Natural killer cell (primary cell): ENCODE measurements at regions not wholly inside any gene's neighbourhood (a gene's known extent, or its start where the extent isn't known, plus 50 kb on each side); places are given as distances from the start of the nearest gene placed in this dataset.

Experiments used
- ATAC-seq, 3 donors: fragments of 150-1000 bp in 2 of 3; fragments of 200-7000 bp in 1 of 3; cut with Tn5 transposase; 1 replicate in 1 of 3; 2 replicates in 2 of 3; pipeline ENCODE4 v1.10.0; 2021; ENCODE audit warnings: mild to moderate bottlenecking in 2 of 3, moderate library complexity in 2 of 3
- DNase-seq, 2 donors: peaks; one replicate each; pipeline versions ENCODE4 v3.0.0 to v3.0.0-alpha.2; 2013 to 2021; ENCODE audit warnings: mixed read lengths in 1 of 2
- H3K27ac ChIP-seq: one replicate; pipeline ENCODE4 v1.5.1; 2013; ENCODE audit warnings: mild to moderate bottlenecking, low read length
- H3K27me3 ChIP-seq: one replicate; pipeline ENCODE4 v1.6.1; 2013; ENCODE audit warnings: low read length; ENCODE audit not compliant: control insufficient read depth, insufficient read depth
- H3K36me3 ChIP-seq: one replicate; pipeline ENCODE4 v1.6.1; 2013; ENCODE audit warnings: low read length; ENCODE audit not compliant: control insufficient read depth, insufficient read depth
- H3K4me1 ChIP-seq: one replicate; pipeline ENCODE4 v1.6.1; 2013; ENCODE audit warnings: low read length; ENCODE audit not compliant: control insufficient read depth, insufficient read depth
- H3K4me3 ChIP-seq: one replicate; pipeline ENCODE4 v1.5.1; 2013; ENCODE audit warnings: low read length
- H3K9me3 ChIP-seq: one replicate; pipeline ENCODE4 v1.6.1; 2013; ENCODE audit warnings: low read length; ENCODE audit not compliant: control insufficient read depth, insufficient read depth
- H3K27ac Mint-ChIP-seq, 2 donors: one replicate each; pipeline ENCODE4 v1.8.0; 2022; ENCODE audit warnings: mild to moderate bottlenecking in 2 of 2, mixed read lengths in 2 of 2, moderate library complexity in 1 of 2
- H3K27me3 Mint-ChIP-seq, 2 donors: one replicate each; pipeline ENCODE4 v1.8.0; 2022; ENCODE audit warnings: low read depth in 2 of 2, mixed read lengths in 2 of 2
- H3K36me3 Mint-ChIP-seq: one replicate; pipeline ENCODE4 v1.8.0; 2022; ENCODE audit warnings: mixed read lengths
- H3K4me1 Mint-ChIP-seq, 2 donors: one replicate each; pipeline ENCODE4 v1.8.0; 2022; ENCODE audit warnings: mixed read lengths in 2 of 2
- H3K4me3 Mint-ChIP-seq: one replicate; pipeline ENCODE4 v1.8.0; 2022; ENCODE audit warnings: mild to moderate bottlenecking, moderate library complexity, mixed read lengths
- H3K9me3 Mint-ChIP-seq, 2 donors: one replicate each; pipeline ENCODE4 v1.8.0; 2022; ENCODE audit warnings: mixed read lengths in 2 of 2
- CTCF ChIP-seq: fragments of 200-600 bp; IDR thresholded peaks from one replicate; pipeline ENCODE4 v1.8.0; 2022; ENCODE audit warnings: antibody characterized with exemption
- WGBS: methylation state at CpG from one replicate; pipeline ENCODE4 v1.1.7; 2013; ENCODE audit warnings: missing lambda C conversion rate; ENCODE audit not compliant: insufficient coverage; 5-methylcytosine and 5-hydroxymethylcytosine counted together
- intact Hi-C: fragments of 100-400 bp; cut with micrococcal nuclease; formaldehyde crosslinking; loops from one replicate; pipeline ENCODE4 v1.14.2; 2022

GRCh38 chr14:30158299-30158698 lies 230.7 kb upstream of the PRKD1 start:
- no peaks in the 10 kb centered on the region for H3K4me1 Mint-ChIP-seq

GRCh38 chr14:30159374-30159773 lies 231.7 kb upstream of the PRKD1 start:
- H3K4me1 ChIP-seq, result no peaks in the 10 kb centered on the region
- intact Hi-C loops, result no loop called here
- DNase-seq (no peak), ATAC-seq (no peak)
- H3K9me3 ChIP-seq, result no peaks in the 10 kb centered on the region
- Mint-ChIP-seq H3K4me3 (no peak overlapping the region), H3K27me3 (no peaks in the 10 kb centered on the region), H3K4me1 (no peaks in the 10 kb centered on the region), H3K9me3 (peaks cover 7 to 11% of the 10 kb centered on the region in 2 donors), H3K36me3 (no peaks in the 10 kb centered on the region), H3K27ac (no peak overlapping the region)
- no peak for TF ChIP-seq CTCF
- no peaks in the 10 kb centered on the region for H3K36me3 ChIP-seq
- no peak overlapping the region for H3K27ac ChIP-seq
- H3K27me3 ChIP-seq, result no peaks in the 10 kb centered on the region
- H3K4me3 ChIP-seq, result no peak overlapping the region
- WGBS, result 66% methylated on average over 2 of the region's 2 CpGs

More at GRCh38 chr14:30158299-30158698, 230.7 kb upstream of the PRKD1 start:
- intact Hi-C loops, result no loop called here
- whole genome bisulfite sequencing, result 56% methylated on average over 5 of the region's 5 CpGs
- Histone ChIP-seq H3K9me3 (no peaks in the 10 kb centered on the region), H3K4me3 (no peak overlapping the region), H3K27me3 (no peaks in the 10 kb centered on the region), H3K36me3 (no peaks in the 10 kb centered on the region), H3K27ac (no peak overlapping the region), H3K4me1 (no peaks in the 10 kb centered on the region)
- DNase-seq (no peak), ATAC-seq (no peak)
- no peaks in the 10 kb centered on the region for H3K36me3 Mint-ChIP-seq
- peaks cover 6 to 9% of the 10 kb centered on the region in 2 donors for H3K9me3 Mint-ChIP-seq
- no peak for TF ChIP-seq CTCF
- H3K4me3 Mint-ChIP-seq, result no peak overlapping the region
- H3K27me3 Mint-ChIP-seq, result no peaks in the 10 kb centered on the region
- H3K27ac Mint-ChIP-seq, result no peak overlapping the region

GRCh38 chr14:30160608-30161007 lies 233.0 kb upstream of the PRKD1 start:
- H3K4me3 Mint-ChIP-seq, result no peak overlapping the region
- Histone ChIP-seq H3K9me3 (no peaks in the 10 kb centered on the region), H3K27ac (no peak overlapping the region), H3K27me3 (no peaks in the 10 kb centered on the region), H3K4me1 (no peaks in the 10 kb centered on the region), H3K36me3 (no peaks in the 10 kb centered on the region), H3K4me3 (no peak overlapping the region)
- ATAC-seq (no peak), DNase-seq (no peak)
- no peaks in the 10 kb centered on the region for H3K4me1 Mint-ChIP-seq
- H3K27me3 Mint-ChIP-seq, result no peaks in the 10 kb centered on the region
- intact Hi-C loops, result no loop called here
- WGBS, result 80% methylated on average over 3 of the region's 5 CpGs
- H3K36me3 Mint-ChIP-seq, result no peaks in the 10 kb centered on the region
- TF ChIP-seq CTCF, result no peak
- no peak overlapping the region for H3K27ac Mint-ChIP-seq
- H3K9me3 Mint-ChIP-seq, result peaks cover 5 to 11% of the 10 kb centered on the region in 2 donors

GRCh38 chr14:30162066-30162465 lies 234.4 kb upstream of the PRKD1 start:
- Mint-ChIP-seq H3K4me3 (no peak overlapping the region), H3K27me3 (no peaks in the 10 kb centered on the region), H3K9me3 (peaks cover 5 to 9% of the 10 kb centered on the region in 2 donors), H3K4me1 (no peaks in the 10 kb centered on the region), H3K27ac (no peak overlapping the region), H3K36me3 (no peaks in the 10 kb centered on the region)
- ATAC-seq (no peak), DNase-seq (no peak)
- 67% methylated on average over 1 of the region's 1 CpG for WGBS
- intact Hi-C loops, result no loop called here
- Histone ChIP-seq H3K27ac (no peak overlapping the region), H3K4me1 (no peaks in the 10 kb centered on the region), H3K36me3 (no peaks in the 10 kb centered on the region), H3K4me3 (no peak overlapping the region), H3K27me3 (no peaks in the 10 kb centered on the region), H3K9me3 (no peaks in the 10 kb centered on the region)
- no peak for TF ChIP-seq CTCF
